ENCODE measurements at regions not wholly inside any gene's neighbourhood (a gene's known extent, or its start where the extent isn't known, plus 50 kb on each side); places are given as distances from the start of the nearest gene placed in this dataset.

GRCh38 chr21:20783611-20784010 is 214.6 kb upstream of the NCAM2 start:
- DNase-seq (ENCODE audit: extremely low read depth, low read depth): no peak
- TF ChIP-seq CTCF (IDR thresholded peaks at IDR 0.05; ENCODE audit: low read depth, low read length): no peak

GRCh38 chr21:20789729-20790500 is 208.3 kb upstream of the NCAM2 start:
- no peak for TF ChIP-seq CTCF (IDR thresholded peaks at IDR 0.05; ENCODE audit: low read depth, low read length)
- DNase-seq (ENCODE audit: extremely low read depth, low read depth): no peak

GRCh38 chr21:20800106-20800505 is 198.1 kb upstream of the NCAM2 start:
- no peak for TF ChIP-seq CTCF (IDR thresholded peaks at IDR 0.05; ENCODE audit: low read depth, low read length)
- DNase-seq (ENCODE audit: extremely low read depth, low read depth): no peak

- no peak for TF ChIP-seq CTCF (IDR thresholded peaks at IDR 0.05; ENCODE audit: low read depth, low read length)
- no peak for DNase-seq (ENCODE audit: extremely low read depth, low read depth)
Measured at GRCh38 chr21:20802201-20802600, 196.0 kb upstream of the NCAM2 start.

- no peak for DNase-seq (ENCODE audit: extremely low read depth, low read depth)
- TF ChIP-seq CTCF (IDR thresholded peaks at IDR 0.05; ENCODE audit: low read depth, low read length): no peak
Measured at GRCh38 chr21:20802631-20803260, 195.5 kb upstream of the NCAM2 start.

- TF ChIP-seq CTCF (IDR thresholded peaks at IDR 0.05; ENCODE audit: low read depth, low read length): no peak
- no peak for DNase-seq (ENCODE audit: extremely low read depth, low read depth)
Measured at GRCh38 chr21:20811702-20812101, 186.5 kb upstream of the NCAM2 start.

GRCh38 chr21:20814090-20814489 is 184.1 kb upstream of the NCAM2 start:
- no peak for DNase-seq (ENCODE audit: extremely low read depth, low read depth)
- no peak for TF ChIP-seq CTCF (IDR thresholded peaks at IDR 0.05; ENCODE audit: low read depth, low read length)
